ENCODE measurements at regions not wholly inside any gene's neighbourhood (a gene's known extent, or its start where the extent isn't known, plus 50 kb on each side); places are given as distances from the start of the nearest gene placed in this dataset.

DNA sequence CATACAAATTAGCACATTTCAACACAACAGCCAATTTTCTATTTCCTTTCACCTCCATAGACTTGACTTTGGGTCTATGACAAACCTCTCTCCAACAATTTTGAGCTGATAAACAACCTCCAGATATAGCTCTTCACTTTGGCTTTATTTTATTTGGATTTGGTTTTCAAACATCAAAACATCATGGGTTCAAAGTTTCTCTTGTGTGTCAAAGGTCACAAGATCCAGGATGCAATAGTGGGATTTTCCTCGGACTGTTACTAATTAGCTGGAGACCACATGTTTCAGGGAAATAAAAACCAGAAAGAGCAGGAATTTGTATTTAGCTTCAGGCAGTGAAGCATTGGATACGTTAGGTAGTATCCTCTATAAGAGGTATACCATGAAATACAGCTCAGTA, 351.0 kb upstream of the SOX9 start:
- no TSS peak for BruUV-seq (replicated peaks)
- POLR2A ChIA-PET (ENCODE audit: low non-redundant PET) = no interaction called here

DNA sequence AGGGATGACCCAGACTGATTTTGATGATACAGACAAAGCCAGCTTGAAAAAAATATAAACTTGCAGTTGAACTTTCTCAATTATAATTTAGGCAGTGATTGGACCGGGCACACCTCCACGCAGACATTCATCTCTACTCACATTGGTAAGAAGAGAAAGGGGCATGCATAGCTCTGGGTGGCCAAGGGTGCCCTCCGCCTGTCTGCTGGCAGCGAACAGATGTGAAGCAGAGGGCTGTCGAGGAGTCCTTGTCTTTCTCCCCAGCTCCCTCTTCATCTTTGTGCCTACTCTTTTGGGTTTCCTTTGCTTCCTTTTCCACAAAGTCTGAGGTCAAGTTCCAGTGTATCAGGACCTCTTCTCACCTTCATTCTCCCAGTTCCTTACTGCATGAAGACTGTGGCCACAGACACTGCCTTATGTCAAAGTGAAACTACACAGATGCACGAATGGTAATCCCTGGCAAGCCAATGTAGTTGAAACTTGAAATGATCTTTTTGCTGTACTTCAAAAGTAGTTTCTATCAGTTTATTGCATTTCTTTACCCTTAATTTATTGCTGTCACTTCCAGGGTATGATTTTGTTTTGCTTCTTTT, 343.7 kb upstream of the SOX9 start:
- no peaks in the 10 kb centered on the region for H3K9me3 ChIP-seq (ENCODE audit: low read depth, low read length, poor library complexity, severe bottlenecking)
- no peak overlapping the region for H3K4me3 ChIP-seq (ENCODE audit: low read depth, low read length, poor library complexity, severe bottlenecking)
- TF ChIP-seq CTCF (conservative IDR thresholded peaks at IDR 0.05; ENCODE audit: low read depth, low read length) (no peak), EZH2 (IDR thresholded peaks at IDR 0.05; ENCODE audit: borderline replicate concordance, low read depth, low read length, poor library complexity, severe bottlenecking) (no peak)
- no peaks in the 10 kb centered on the region for H3K36me3 ChIP-seq (ENCODE audit: insufficient read depth, low read length, poor library complexity, severe bottlenecking)
- no TSS peak for BruUV-seq (replicated peaks)
- H3K4me1 ChIP-seq (ENCODE audit: insufficient read depth, low read length, poor library complexity, severe bottlenecking) = no peaks in the 10 kb centered on the region
- POLR2A ChIA-PET (ENCODE audit: low non-redundant PET) = no interaction called here
- intact Hi-C loops (cut with micrococcal nuclease; ENCODE audit: unreplicated experiment) = no loop called here
- no peaks in the 10 kb centered on the region for H3K27me3 ChIP-seq (replicated peaks; ENCODE audit: insufficient read depth, low read depth, low read length, poor library complexity)
- H3K27ac ChIP-seq (ENCODE audit: low read depth, low read length, poor library complexity, severe bottlenecking) = no peak overlapping the region
- CTCF ChIA-PET = interaction anchor here (0.6 kb wide), 1 partner anchor 589 kb away, joined by 11 read pairs; no protein-coding TSS in a partner anchor
- no peak for DNase-seq (ENCODE audit: low spot score)

More for the DNA sequence above, 351.0 kb upstream of the SOX9 start:
- intact Hi-C loops (cut with micrococcal nuclease; ENCODE audit: unreplicated experiment) = no loop called here
- CTCF ChIA-PET = no interaction called here
- no peak for TF ChIP-seq CTCF (conservative IDR thresholded peaks at IDR 0.05; ENCODE audit: low read depth, low read length)
- TF ChIP-seq EZH2 (IDR thresholded peaks at IDR 0.05; ENCODE audit: borderline replicate concordance, low read depth, low read length, poor library complexity, severe bottlenecking) = no peak
- no peak for DNase-seq (ENCODE audit: low spot score)
- no peaks in the 10 kb centered on the region for H3K36me3 ChIP-seq (ENCODE audit: insufficient read depth, low read length, poor library complexity, severe bottlenecking)
- H3K9me3 ChIP-seq (ENCODE audit: low read depth, low read length, poor library complexity, severe bottlenecking) = no peaks in the 10 kb centered on the region
- H3K4me3 ChIP-seq (ENCODE audit: low read depth, low read length, poor library complexity, severe bottlenecking) = no peak overlapping the region
- no peak overlapping the region for H3K27ac ChIP-seq (ENCODE audit: low read depth, low read length, poor library complexity, severe bottlenecking)
- H3K27me3 ChIP-seq (replicated peaks; ENCODE audit: insufficient read depth, low read depth, low read length, poor library complexity) = no peaks in the 10 kb centered on the region
- H3K4me1 ChIP-seq (ENCODE audit: insufficient read depth, low read length, poor library complexity, severe bottlenecking) = no peaks in the 10 kb centered on the region

GRCh38 chr17:71779482-71779881, 341.3 kb upstream of the SOX9 start:
- TF ChIP-seq EZH2 (IDR thresholded peaks at IDR 0.05; ENCODE audit: borderline replicate concordance, low read depth, low read length, poor library complexity, severe bottlenecking) (no peak), CTCF (conservative IDR thresholded peaks at IDR 0.05; ENCODE audit: low read depth, low read length) (no peak)
- Histone ChIP-seq H3K36me3 (ENCODE audit: insufficient read depth, low read length, poor library complexity, severe bottlenecking) (no peaks in the 10 kb centered on the region), H3K27ac (ENCODE audit: low read depth, low read length, poor library complexity, severe bottlenecking) (no peak overlapping the region), H3K27me3 (replicated peaks; ENCODE audit: insufficient read depth, low read depth, low read length, poor library complexity) (no peaks in the 10 kb centered on the region), H3K4me3 (ENCODE audit: low read depth, low read length, poor library complexity, severe bottlenecking) (no peak overlapping the region), H3K4me1 (ENCODE audit: insufficient read depth, low read length, poor library complexity, severe bottlenecking) (no peaks in the 10 kb centered on the region), H3K9me3 (ENCODE audit: low read depth, low read length, poor library complexity, severe bottlenecking) (no peaks in the 10 kb centered on the region)
- DNase-seq (ENCODE audit: low spot score) = no peak
- ChIA-PET POLR2A (ENCODE audit: low non-redundant PET) (no interaction called here), CTCF (no interaction called here)
- intact Hi-C loops (cut with micrococcal nuclease; ENCODE audit: unreplicated experiment) = no loop called here
- no TSS peak for BruUV-seq (replicated peaks)
